Ishikawa (cell line): ENCODE measurements at regions not wholly inside any gene's neighbourhood (a gene's known extent, or its start where the extent isn't known, plus 50 kb on each side); places are given as distances from the start of the nearest gene placed in this dataset.

Experiments used
- CEBPB ChIP-seq: IDR thresholded peaks from 2 replicates; pipeline ENCODE4 v1.6.1; 2012
- CREB1 ChIP-seq: IDR thresholded peaks from 2 replicates; pipeline ENCODE4 v1.6.1; 2012; ENCODE audit warnings: low read depth
- EGR1 ChIP-seq: IDR thresholded peaks from 2 replicates; pipeline ENCODE4 v1.6.1; 2012
- EP300 ChIP-seq: IDR thresholded peaks from 2 replicates; pipeline ENCODE4 v1.6.1; 2012; ENCODE audit warnings: borderline replicate concordance
- FOXM1 ChIP-seq: IDR thresholded peaks from 2 replicates; pipeline ENCODE4 v1.6.1; 2012; ENCODE audit warnings: low read depth, borderline replicate concordance
- MAX ChIP-seq: IDR thresholded peaks from 2 replicates; pipeline ENCODE4 v1.6.1; 2012
- NFIC ChIP-seq: IDR thresholded peaks from 2 replicates; pipeline ENCODE4 v1.6.1; 2012
- RAD21 ChIP-seq: IDR thresholded peaks from 2 replicates; pipeline ENCODE4 v1.6.1; 2012; ENCODE audit warnings: low read depth
- TAF1 ChIP-seq: IDR thresholded peaks from 2 replicates; pipeline ENCODE4 v1.6.1; 2012; ENCODE audit warnings: low read depth, mild to moderate bottlenecking
- TCF12 ChIP-seq: IDR thresholded peaks from 2 replicates; pipeline ENCODE4 v1.6.1; 2012; ENCODE audit warnings: low read depth
- TEAD4 ChIP-seq: IDR thresholded peaks from 2 replicates; pipeline ENCODE4 v1.6.1; 2012
- USF1 ChIP-seq: IDR thresholded peaks from 2 replicates; pipeline ENCODE4 v1.6.1; 2012
- YY1 ChIP-seq: IDR thresholded peaks from 2 replicates; pipeline ENCODE4 v1.6.1; 2012; ENCODE audit warnings: low read depth
- ZBTB7A ChIP-seq: IDR thresholded peaks from 2 replicates; pipeline ENCODE4 v1.6.1; 2012; ENCODE audit warnings: low read depth
- TF ChIP-seq, protein P1 (sequence below): IDR thresholded peaks from 2 replicates; pipeline ENCODE4 v1.6.1; 2012; ENCODE audit warnings: low read depth, mild to moderate bottlenecking

DNA sequence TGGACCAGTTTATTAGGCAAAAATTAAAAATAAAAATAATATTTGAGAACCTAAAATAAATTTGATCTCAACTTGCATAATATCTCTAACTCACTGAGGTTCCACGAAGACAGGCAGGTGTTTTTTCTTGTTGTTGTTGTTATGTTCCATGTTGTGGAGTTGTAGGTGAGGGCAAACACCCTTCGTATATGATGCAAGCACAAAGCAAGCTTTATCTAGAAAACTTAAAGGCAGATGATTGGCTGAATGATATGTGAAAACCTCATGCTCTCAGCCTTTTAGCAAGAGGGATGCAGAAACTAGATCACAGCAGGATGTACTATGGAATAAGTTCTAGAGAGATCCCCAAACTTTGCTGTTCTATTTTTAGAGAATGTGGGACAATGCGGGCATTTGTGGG lies 502.7 kb downstream of the ETNK1 start:
- TF ChIP-seq TEAD4 (no peak), EP300 (no peak), FOXM1 (no peak), RAD21 (no peak), TCF12 (no peak), MAX (no peak), EGR1 (no peak), CEBPB (no peak), CREB1 (no peak)
- TF ChIP-seq, protein P1, sequence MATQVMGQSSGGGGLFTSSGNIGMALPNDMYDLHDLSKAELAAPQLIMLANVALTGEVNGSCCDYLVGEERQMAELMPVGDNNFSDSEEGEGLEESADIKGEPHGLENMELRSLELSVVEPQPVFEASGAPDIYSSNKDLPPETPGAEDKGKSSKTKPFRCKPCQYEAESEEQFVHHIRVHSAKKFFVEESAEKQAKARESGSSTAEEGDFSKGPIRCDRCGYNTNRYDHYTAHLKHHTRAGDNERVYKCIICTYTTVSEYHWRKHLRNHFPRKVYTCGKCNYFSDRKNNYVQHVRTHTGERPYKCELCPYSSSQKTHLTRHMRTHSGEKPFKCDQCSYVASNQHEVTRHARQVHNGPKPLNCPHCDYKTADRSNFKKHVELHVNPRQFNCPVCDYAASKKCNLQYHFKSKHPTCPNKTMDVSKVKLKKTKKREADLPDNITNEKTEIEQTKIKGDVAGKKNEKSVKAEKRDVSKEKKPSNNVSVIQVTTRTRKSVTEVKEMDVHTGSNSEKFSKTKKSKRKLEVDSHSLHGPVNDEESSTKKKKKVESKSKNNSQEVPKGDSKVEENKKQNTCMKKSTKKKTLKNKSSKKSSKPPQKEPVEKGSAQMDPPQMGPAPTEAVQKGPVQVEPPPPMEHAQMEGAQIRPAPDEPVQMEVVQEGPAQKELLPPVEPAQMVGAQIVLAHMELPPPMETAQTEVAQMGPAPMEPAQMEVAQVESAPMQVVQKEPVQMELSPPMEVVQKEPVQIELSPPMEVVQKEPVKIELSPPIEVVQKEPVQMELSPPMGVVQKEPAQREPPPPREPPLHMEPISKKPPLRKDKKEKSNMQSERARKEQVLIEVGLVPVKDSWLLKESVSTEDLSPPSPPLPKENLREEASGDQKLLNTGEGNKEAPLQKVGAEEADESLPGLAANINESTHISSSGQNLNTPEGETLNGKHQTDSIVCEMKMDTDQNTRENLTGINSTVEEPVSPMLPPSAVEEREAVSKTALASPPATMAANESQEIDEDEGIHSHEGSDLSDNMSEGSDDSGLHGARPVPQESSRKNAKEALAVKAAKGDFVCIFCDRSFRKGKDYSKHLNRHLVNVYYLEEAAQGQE: no peak

DNA sequence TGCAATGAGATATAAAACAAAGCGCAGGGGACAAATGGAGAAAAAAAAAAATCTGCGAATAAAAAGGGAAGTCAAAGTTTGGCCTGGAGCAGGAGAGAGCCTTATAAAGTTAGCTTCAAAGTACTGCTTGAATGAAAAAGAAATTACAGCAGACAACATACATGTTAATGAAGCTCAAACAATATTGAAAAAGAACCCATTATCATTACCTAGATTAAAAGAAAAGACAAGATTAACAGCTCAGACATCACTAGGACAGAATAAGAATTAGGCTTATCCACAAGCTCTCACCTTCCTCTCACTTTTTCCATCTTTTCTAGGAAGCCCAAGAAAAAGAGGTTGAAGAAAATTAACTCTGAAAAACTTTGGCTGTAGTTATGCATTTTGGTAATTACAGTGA lies 503.5 kb downstream of the ETNK1 start:
- TF ChIP-seq, protein P1: no peak
- TF ChIP-seq TEAD4: no peak
- no peak for TF ChIP-seq EP300
- no peak for TF ChIP-seq EGR1
- TF ChIP-seq TCF12: no peak
- TF ChIP-seq CREB1: no peak
- TF ChIP-seq NFIC: no peak
- TF ChIP-seq FOXM1: no peak
- no peak for TF ChIP-seq ZBTB7A

DNA sequence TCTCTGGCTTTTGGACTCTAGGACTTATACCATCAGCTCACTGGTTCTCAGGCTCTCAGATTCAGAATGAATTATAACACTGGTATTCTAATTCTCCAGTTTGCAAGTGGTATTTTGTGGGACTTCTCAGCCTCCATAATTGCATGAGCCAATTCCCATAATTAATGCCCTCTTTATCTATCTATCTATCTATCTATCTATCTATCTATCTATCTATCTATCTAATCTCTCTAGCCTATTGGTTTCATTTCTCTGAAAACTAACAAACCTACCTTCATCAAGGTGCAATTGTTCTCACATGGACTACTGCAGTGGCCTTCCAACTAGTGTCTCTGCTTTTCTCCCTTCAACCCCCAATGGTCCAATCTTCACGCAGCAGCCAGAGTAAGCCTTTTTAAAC lies 507.4 kb downstream of the ETNK1 start:
- TF ChIP-seq TCF12 (no peak), FOXM1 (no peak), TAF1 (no peak), CEBPB (no peak), CREB1 (no peak), ZBTB7A (no peak), USF1 (no peak), TEAD4 (no peak), YY1 (no peak), MAX (no peak), RAD21 (no peak), EP300 (no peak), NFIC (no peak), EGR1 (no peak)
- TF ChIP-seq, protein P1: no peak

DNA sequence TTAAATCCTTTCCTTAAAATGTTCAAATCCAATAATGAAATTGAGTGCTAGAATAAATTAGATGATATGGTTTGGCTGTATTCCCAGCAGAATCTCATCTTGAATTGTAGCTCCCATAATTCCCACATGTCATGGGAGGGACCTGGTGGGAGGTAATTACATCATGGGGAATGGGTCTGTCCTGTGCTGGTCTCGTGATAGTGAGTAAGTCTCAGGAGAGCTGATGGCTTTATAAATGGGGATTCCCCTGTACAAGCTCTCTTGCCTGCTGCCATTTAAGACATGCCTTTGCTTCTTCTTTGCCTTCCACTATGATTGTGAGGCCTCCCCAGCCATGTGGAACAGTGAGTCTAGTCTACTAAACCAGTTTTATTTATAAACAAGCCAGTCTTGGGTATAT lies 508.5 kb downstream of the ETNK1 start:
- no peak for TF ChIP-seq ZBTB7A
- no peak for TF ChIP-seq NFIC
- no peak for TF ChIP-seq CEBPB
- TF ChIP-seq TCF12: no peak
- no peak for TF ChIP-seq EP300
- TF ChIP-seq TAF1: no peak
- no peak for TF ChIP-seq MAX
- no peak for TF ChIP-seq USF1
- TF ChIP-seq FOXM1: no peak
- TF ChIP-seq, protein P1: no peak
- no peak for TF ChIP-seq EGR1
- no peak for TF ChIP-seq TEAD4
- no peak for TF ChIP-seq YY1
- TF ChIP-seq CREB1: no peak
- no peak for TF ChIP-seq RAD21
